Endothelial cell of umbilical vein (primary cell): ENCODE measurements at regions not wholly inside any gene's neighbourhood (a gene's known extent, or its start where the extent isn't known, plus 50 kb on each side); places are given as distances from the start of the nearest gene placed in this dataset.

Experiments
- BruUV-seq: library from RNA; stranded (reverse); fragments of 400-500 nt; replicated peaks from 2 replicates; lab custom pipeline; 2021; lab: Mats Ljungman, UMichigan
- CTCF ChIA-PET: fragments of 300-600, 350-600 bp; sonication (Branson Sonifier 250); formaldehyde crosslinking; loops from one replicate; lab custom pipeline; 2021; ENCODE audit warnings: antibody characterized with exemption, inconsistent platforms; lab: Charles Lee
- POLR2A ChIA-PET: fragments of 300-600, 350-600 bp; sonication (Branson Sonifier 250); formaldehyde crosslinking; loops from one replicate; lab custom pipeline; 2021; ENCODE audit warnings: antibody characterized with exemption, inconsistent platforms; lab: Charles Lee
- DNase-seq: peaks from one replicate; pipeline ENCODE4 v3.0.0-alpha.2; 2011; ENCODE audit warnings: low read depth, low spot score
- FAIRE-seq: peaks from 2 replicates; lab custom pipeline; 2011; peaks lifted over from hg19 to GRCh38; lab: Jason Lieb, UNC
- H2AFZ ChIP-seq: 2 replicates; pipeline ENCODE4 v1.6.0; 2012; ENCODE audit warnings: low read depth, low read length, control low read depth, inconsistent platforms
- H3K27ac ChIP-seq: 2 replicates; pipeline ENCODE4 v1.5.1; 2011; ENCODE audit warnings: low read depth, mild to moderate bottlenecking, control low read depth, low read length, moderate library complexity; ENCODE audit not compliant: insufficient read depth
- H3K27me3 ChIP-seq, 2 experiments: 2 replicates each; pipeline versions ENCODE4 v1.6.0 to v1.6.1; 2011; ENCODE audit warnings: low read length in 2 of 2, mixed read lengths in 1 of 2; ENCODE audit not compliant: control insufficient read depth in 2 of 2, insufficient read depth in 2 of 2
- H3K36me3 ChIP-seq, 2 experiments: 2 replicates in 1 of 2; 3 replicates in 1 of 2; pipeline ENCODE4 v1.5.1; 2011; ENCODE audit warnings: low read length in 2 of 2, mild to moderate bottlenecking in 1 of 2, moderate library complexity in 1 of 2; ENCODE audit not compliant: control insufficient read depth in 2 of 2, insufficient read depth in 2 of 2; ENCODE audit errors: extremely low read depth in 1 of 2
- H3K4me1 ChIP-seq: 3 replicates; pipeline ENCODE4 v1.5.1; 2011; ENCODE audit warnings: mild to moderate bottlenecking, low read length; ENCODE audit not compliant: control insufficient read depth, insufficient read depth; ENCODE audit errors: extremely low read depth
- H3K4me2 ChIP-seq: 2 replicates; pipeline ENCODE4 v1.6.1; 2011; ENCODE audit warnings: low read length, control low read depth, mixed read lengths; ENCODE audit not compliant: insufficient read depth
- H3K4me3 ChIP-seq, 3 experiments: fragments of 200-600 bp in 1 of 3; sonication (generic), shearing (Covaris generic) in 1 of 3; replicated peaks in 1 of 3; 2 replicates each; pipeline ENCODE4 v1.5.1; 2011 to 2016; ENCODE audit warnings: control low read depth in 3 of 3, low read length in 3 of 3, mild to moderate bottlenecking in 2 of 3, inconsistent platforms in 1 of 3, low read depth in 1 of 3, moderate library complexity in 1 of 3; ENCODE audit not compliant: insufficient read depth in 1 of 3
- H3K79me2 ChIP-seq: 2 replicates; pipeline ENCODE4 v1.6.0; 2012; ENCODE audit warnings: low read length, inconsistent platforms; ENCODE audit not compliant: control insufficient read depth, insufficient read depth
- H3K9ac ChIP-seq: replicated peaks from 2 replicates; pipeline ENCODE3; 2011; ENCODE audit warnings: low read length, control low read depth; ENCODE audit not compliant: insufficient read depth; ENCODE audit errors: extremely low read depth
- H3K9me1 ChIP-seq: replicated peaks from 3 replicates; pipeline ENCODE4 v1.6.0; 2011; ENCODE audit warnings: mild to moderate bottlenecking, low read length; ENCODE audit not compliant: control insufficient read depth, insufficient read depth; ENCODE audit errors: extremely low read depth
- H3K9me3 ChIP-seq: replicated peaks from 2 replicates; pipeline ENCODE4 v1.5.1; 2012; ENCODE audit warnings: low read length, inconsistent platforms; ENCODE audit not compliant: control insufficient read depth, insufficient read depth
- H4K20me1 ChIP-seq: replicated peaks from 2 replicates; pipeline ENCODE3; 2011; ENCODE audit warnings: mild to moderate bottlenecking, low read length; ENCODE audit not compliant: control insufficient read depth, insufficient read depth; ENCODE audit errors: extremely low read depth
- CTCF ChIP-seq, 2 donors: IDR thresholded peaks; 1 replicate in 1 of 2; 2 replicates in 1 of 2; pipeline ENCODE4 v1.5.1; 2011; ENCODE audit warnings: low read length in 2 of 2, mild to moderate bottlenecking in 2 of 2, moderate library complexity in 2 of 2, control low read depth in 1 of 2, inconsistent platforms in 1 of 2, low read depth in 1 of 2; ENCODE audit not compliant: insufficient read depth in 1 of 2; ENCODE audit errors: extremely low read depth in 1 of 2
- EZH2 ChIP-seq: IDR thresholded peaks from 2 replicates; pipeline ENCODE4 v1.6.1; 2012; ENCODE audit warnings: borderline replicate concordance, low read depth, mild to moderate bottlenecking, moderate library complexity, low read length, inconsistent platforms; ENCODE audit not compliant: severe bottlenecking
- FOS ChIP-seq: IDR thresholded peaks from 2 replicates; pipeline ENCODE4 v1.6.1; 2011; ENCODE audit warnings: mild to moderate bottlenecking, low read length, moderate library complexity, borderline replicate concordance; ENCODE audit not compliant: insufficient read depth
- GATA2 ChIP-seq: IDR thresholded peaks from 2 replicates; pipeline ENCODE4 v1.7.0; 2011; ENCODE audit warnings: low read depth, mild to moderate bottlenecking, moderate library complexity, mixed read lengths, low read length; ENCODE audit not compliant: insufficient read length, insufficient read depth
- JUN ChIP-seq: IDR thresholded peaks from 2 replicates; pipeline ENCODE4 v1.6.1; 2011; ENCODE audit warnings: borderline replicate concordance, low read depth; ENCODE audit not compliant: insufficient read length, insufficient read depth
- MAX ChIP-seq: IDR thresholded peaks from 2 replicates; pipeline ENCODE4 v1.6.1; 2011; ENCODE audit not compliant: insufficient read depth, insufficient read length
- MYC ChIP-seq: IDR thresholded peaks from one replicate; pipeline ENCODE4 v1.6.1; 2011; ENCODE audit warnings: mild to moderate bottlenecking, low read depth, low read length
- POLR2A ChIP-seq: IDR thresholded peaks from 2 replicates; pipeline ENCODE4 v1.6.1; 2012; ENCODE audit warnings: low read depth, mild to moderate bottlenecking, control low read depth, low read length
- POLR2AphosphoS5 ChIP-seq: IDR thresholded peaks from 2 replicates; pipeline ENCODE4 v1.6.1; 2012; ENCODE audit warnings: low read depth, mild to moderate bottlenecking, control low read depth, low read length, moderate library complexity; ENCODE audit not compliant: insufficient read depth
- dilution Hi-C: fragments of 300-500 bp; cut with MboI; formaldehyde crosslinking; loops from one replicate; pipeline ENCODE4 v1.15.0; 2019; ENCODE audit warnings: low sequenced_read_pairs; ENCODE audit not compliant: extremely low pct_ligation_motif_present
- intact Hi-C: fragments of 100-400 bp; cut with micrococcal nuclease; formaldehyde crosslinking; loops from one replicate; pipeline ENCODE4 v1.10.0; 2022

GRCh38 chr5:51832934-51833470, 449.8 kb downstream of the ISL1 start:
- ChIA-PET CTCF (no interaction called here), POLR2A (no interaction called here)
- Histone ChIP-seq H3K36me3 (no peaks in the 10 kb centered on the region), H3K27me3 (no peaks in the 10 kb centered on the region), H4K20me1 (no peaks in the 10 kb centered on the region), H3K4me1 (peaks cover 15% of the 10 kb centered on the region), H3K79me2 (no peaks in the 10 kb centered on the region), H2AFZ (no peak overlapping the region), H3K9ac (no peak overlapping the region), H3K4me3 (no peak overlapping the region), H3K4me2 (no peak overlapping the region), H3K27ac (no peak overlapping the region), H3K9me1 (no peaks in the 10 kb centered on the region), H3K9me3 (no peaks in the 10 kb centered on the region)
- intact Hi-C loops (no loop called here), dilution Hi-C loops (no loop called here)
- no peak for TF ChIP-seq POLR2AphosphoS5
- TF ChIP-seq JUN, result no peak
- TF ChIP-seq POLR2A, result no peak
- no peak for TF ChIP-seq EZH2
- TF ChIP-seq CTCF (IDR thresholded peaks at IDR 0.05; ENCODE audit: extremely low read depth in 1 of 2, insufficient read depth in 1 of 2, low read depth in 1 of 2, low read length in 2 of 2), result no peak
- TF ChIP-seq FOS, result no peak
- no peak for TF ChIP-seq GATA2
- TF ChIP-seq MYC, result no peak
- TF ChIP-seq MAX, result no peak
- no peak for FAIRE-seq
- DNase-seq, result no peak
- no TSS peak for BruUV-seq
